Stimulated activated CD4-positive, alpha-beta T cell treated with anti-CD3 and anti-CD28 coated beads, Interleukin-1b, Interleukin-23, amount 100 ng/mL, for 4 hours (primary cell): ENCODE measurements at regions not wholly inside any gene's neighbourhood (a gene's known extent, or its start where the extent isn't known, plus 50 kb on each side); places are given as distances from the start of the nearest gene placed in this dataset.
"Not testable (repeated sequence)": the region's sequence is repeated elsewhere in the genome, so short reads cannot be mapped to it uniquely, and the experiment has no call there.

Experiments
- DNase-seq, 2 donors: peaks; one replicate each; pipeline ENCODE4 v3.0.0-alpha.2; 2020; ENCODE audit warnings: low read depth in 2 of 2

DNA sequence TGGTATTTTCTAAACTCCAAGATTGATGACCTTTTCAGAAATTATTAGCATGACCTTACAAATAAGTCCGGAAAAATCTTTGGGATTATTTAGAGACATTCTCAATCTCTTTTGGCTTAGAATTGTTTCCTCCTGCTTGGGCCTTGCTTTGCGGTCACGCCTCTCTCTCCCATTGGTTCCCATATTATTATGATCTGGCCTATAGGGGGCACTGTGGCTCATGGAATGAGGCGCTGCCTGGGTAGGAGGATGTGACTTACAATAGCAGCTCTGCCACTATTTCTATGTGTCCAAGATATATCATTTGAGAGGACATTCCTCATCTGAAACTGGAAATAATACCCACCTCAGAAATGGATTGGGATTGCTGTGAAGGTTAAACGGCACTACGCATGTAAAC lies 464.9 kb downstream of the MFSD1 start:
- DNase-seq = no peak

DNA sequence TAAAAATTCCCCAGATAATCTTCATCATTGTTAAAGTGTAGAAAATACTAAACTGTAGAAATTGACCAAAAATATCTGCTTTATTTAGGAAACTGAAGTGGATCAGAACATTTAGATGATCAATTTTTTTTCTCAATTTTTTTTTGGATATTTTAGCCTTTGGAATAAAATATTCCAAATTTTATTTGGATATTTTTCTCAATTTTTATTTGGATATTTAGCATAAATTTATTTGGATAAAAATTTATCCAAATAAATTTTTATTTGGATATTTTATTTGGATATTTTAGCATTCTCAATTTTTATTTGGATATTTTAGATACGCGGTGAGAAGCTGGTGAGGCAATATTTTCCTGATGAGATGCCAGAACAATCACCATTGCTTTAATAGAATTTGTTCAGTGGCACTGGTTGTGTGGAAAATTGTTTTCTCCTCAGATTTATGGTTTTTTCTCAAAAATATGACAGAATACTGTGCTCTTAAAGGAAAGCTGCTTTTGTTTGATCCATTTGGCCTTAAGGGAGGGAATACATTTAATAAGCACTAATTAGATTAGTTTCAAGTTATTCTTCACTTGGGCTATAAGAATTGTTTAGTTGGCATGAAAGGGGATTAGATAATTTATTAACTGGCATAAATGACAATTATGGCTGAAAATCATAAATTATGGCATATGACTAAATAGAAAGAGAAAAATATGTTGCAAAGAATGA lies 470.1 kb downstream of the MFSD1 start:
- no peak for DNase-seq

DNA sequence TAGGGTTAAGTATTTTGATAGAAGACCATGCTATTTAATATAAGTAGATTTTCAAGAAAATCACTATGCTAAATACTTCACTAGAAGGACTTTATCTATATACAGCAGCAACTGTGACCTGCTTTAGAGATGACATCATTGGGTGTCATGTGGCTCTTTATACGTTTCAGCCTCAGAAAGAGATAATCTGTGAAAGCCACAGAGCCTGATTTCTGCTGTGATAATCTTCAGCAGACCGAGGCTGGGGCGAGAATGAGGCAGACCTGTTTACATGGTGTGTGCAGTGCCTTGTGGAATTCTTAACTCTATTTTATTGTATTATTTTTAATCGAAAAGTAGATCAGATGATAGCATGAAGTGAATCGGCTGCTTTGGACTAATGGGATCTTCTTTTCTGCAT lies 471.2 kb downstream of the MFSD1 start:
- no peak for DNase-seq

DNA sequence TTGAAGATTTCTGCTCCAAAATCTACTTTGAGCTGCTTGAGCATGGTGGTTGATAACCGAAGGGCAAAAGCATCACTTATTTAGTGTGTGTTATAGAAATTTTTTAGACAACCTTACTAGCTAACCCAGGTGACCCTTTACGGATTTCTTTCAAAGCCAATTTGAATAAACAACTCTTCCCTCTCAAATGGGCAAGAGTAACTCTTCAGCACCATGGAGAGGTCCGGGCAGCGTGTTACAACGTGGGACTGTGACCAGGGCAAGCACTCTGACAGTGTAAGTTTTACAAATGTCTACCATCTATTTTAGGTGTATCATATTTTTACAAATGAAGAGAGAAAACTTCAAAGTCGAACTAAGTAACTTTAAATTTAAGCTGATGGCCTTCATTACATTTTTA lies 471.8 kb downstream of the MFSD1 start:
- no peak for DNase-seq

- DNase-seq = no peak
Measured at GRCh38 chr3:159275741-159276140, 473.9 kb downstream of the MFSD1 start.

- DNase-seq = no peak
Measured at GRCh38 chr3:159277814-159278213, 476.0 kb downstream of the MFSD1 start.

GRCh38 chr3:159280386-159281191 lies 478.7 kb downstream of the MFSD1 start:
- no peak for DNase-seq

DNA sequence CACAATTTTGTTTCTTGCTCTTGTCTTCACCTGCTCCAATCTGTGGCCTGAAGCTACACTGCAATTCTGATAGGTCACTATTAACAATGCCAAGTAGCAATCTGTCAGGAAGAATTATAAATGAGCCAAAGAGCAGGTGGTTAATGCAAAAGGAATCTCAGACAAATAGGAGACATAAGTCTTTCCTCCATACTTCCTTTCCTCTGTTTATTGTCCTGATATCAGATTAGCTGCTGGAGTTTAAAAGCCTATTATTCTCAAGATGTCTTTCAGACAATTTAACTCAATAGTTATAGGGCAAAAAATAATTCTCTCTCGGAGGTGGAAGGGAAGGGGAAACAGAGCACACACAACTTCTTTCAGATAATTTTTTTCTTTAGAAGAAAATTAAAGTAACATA lies 491.6 kb downstream of the MFSD1 start:
- DNase-seq = no peak

GRCh38 chr3:159301961-159302360 lies 500.1 kb downstream of the MFSD1 start:
- DNase-seq = no peak

DNA sequence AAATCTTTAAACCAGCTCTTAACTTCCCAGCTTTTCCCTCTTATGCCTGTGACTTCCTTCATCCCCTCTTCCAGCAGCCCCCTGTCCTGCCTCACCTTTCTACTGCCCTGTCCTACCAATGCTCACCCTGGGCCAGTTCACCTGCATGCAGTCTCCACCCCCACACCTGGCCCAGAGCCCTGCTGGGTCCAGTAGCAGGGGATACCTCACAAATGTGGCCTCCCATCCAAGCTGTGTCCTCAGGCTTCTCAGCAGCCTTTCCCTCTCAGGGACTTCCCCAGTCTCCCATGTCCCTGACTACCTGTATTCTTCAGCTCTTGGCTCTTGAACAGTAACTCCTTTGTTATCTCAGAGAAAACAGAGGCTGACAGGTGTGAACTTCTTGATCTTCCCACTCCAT lies 503.2 kb downstream of the MFSD1 start:
- no peak for DNase-seq

GRCh38 chr3:159316706-159317105 lies 514.9 kb downstream of the MFSD1 start:
- DNase-seq = not testable (repeated sequence)

- DNase-seq = no peak
Measured at GRCh38 chr3:159319156-159319555, 517.3 kb downstream of the MFSD1 start.

DNA sequence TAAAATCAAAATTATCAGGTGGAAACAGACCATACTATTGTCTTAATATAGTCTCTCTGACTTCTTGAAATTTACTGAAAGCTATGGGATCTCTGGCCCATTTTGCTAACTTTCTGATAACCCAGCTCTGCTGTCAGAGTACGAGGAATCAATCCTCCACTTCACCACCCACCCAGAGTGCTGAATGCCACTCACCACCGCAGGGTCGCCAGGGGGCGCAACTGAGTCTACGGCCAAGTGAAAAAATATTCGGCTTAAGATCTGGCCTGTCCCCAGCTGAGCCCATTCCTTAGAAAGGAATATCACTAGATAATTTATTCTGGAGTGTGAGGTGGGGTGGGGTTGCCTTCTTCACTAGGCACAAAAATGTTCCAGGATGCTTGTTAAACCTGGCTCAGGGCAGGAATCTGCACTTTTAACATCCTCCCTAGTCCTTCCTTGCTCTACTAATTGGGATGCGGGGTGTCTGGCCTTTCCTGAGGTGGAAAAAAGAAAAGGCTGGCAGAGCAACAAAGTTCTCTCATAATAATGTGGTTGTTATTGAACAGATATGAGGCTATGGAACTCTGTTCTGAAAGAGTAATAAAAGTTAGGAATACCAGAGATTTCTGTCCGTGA lies 520.6 kb downstream of the MFSD1 start:
- no peak for DNase-seq

GRCh38 chr3:159323848-159324247 lies 522.0 kb downstream of the MFSD1 start:
- DNase-seq = no peak

- no peak for DNase-seq
Measured at GRCh38 chr3:159326998-159327397, 525.1 kb downstream of the MFSD1 start.

GRCh38 chr3:159332535-159333099 lies 530.8 kb downstream of the MFSD1 start:
- DNase-seq = no peak

- DNase-seq = no peak
Measured at GRCh38 chr3:159339131-159339530, 537.3 kb downstream of the MFSD1 start.

- DNase-seq = no peak
Measured at GRCh38 chr3:159340877-159341500, 539.1 kb downstream of the MFSD1 start.

DNA sequence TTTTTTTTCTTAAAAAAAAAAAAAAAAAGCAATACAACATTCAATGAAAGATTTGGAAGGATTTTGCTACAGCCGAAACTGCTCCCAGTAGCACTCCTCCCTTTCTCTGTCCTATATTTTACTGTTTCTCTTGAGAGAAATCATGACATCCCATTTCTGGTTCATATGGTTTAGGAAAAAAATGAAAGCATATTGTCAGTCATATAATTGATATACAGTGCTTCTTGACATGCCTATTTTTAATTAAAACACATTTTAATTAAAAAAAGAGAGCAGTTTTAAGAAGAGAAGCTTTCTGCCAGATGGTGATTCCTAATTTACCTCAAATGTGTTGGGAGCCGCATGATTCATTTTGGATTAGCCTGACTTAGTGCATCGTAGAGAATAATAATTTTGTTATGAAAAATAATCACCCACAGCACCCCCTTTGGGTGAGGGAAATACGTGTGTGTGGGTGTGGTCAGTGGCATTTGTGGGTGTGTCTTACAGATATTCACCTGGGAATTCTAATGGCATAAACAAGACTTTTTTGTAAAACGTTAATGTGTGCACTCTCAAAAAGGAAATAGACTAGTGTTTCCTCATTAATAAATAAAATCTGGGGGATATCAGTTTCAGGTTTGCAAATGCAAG lies 544.5 kb downstream of the MFSD1 start:
- no peak for DNase-seq

- DNase-seq = no peak
Measured at GRCh38 chr3:159348431-159348830, 546.6 kb downstream of the MFSD1 start.

GRCh38 chr3:159356606-159357005 lies 554.8 kb downstream of the MFSD1 start:
- no peak for DNase-seq

DNA sequence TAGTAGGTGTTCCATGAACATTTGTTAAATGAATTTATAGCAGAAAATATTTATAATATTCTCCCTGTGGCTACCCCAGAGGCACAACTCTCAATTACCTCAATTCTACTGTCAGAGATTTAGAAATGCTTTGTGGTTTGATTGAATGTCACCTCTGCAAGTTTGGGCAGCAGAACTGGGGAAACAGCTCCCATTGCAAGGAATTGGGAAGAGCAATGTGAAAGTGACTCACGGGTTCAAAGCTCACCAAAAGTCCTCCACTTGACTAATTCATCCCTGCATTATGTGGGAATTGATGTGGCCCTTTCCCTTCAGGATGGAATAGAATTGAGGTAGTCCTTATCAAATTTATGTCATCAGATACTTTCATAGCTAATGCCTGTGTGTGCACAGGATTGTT lies 562.7 kb downstream of the MFSD1 start:
- DNase-seq = no peak
